ENCODE measurements at regions not wholly inside any gene's neighbourhood (a gene's known extent, or its start where the extent isn't known, plus 50 kb on each side); places are given as distances from the start of the nearest gene placed in this dataset.

DNA sequence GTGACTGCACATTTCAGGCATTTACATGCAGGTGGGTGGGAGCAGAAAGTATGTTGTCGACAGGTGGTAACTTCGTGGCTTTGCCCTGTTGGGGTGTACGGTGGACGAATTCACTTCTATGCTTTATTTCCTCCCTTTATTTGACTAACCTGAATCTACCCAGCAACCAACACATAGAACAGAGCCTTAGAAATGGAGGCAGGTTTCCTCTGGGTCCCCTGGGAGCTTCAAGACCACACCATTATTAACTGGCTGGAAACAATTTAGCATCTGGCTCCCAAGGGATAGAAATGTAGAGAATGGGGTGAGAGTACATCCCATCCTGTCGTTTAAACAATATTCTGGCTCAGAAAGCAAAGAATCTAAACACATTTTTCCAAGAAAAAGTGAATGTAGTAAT, 244.4 kb downstream of the DLEU7 start:
- TF ChIP-seq, protein P1, sequence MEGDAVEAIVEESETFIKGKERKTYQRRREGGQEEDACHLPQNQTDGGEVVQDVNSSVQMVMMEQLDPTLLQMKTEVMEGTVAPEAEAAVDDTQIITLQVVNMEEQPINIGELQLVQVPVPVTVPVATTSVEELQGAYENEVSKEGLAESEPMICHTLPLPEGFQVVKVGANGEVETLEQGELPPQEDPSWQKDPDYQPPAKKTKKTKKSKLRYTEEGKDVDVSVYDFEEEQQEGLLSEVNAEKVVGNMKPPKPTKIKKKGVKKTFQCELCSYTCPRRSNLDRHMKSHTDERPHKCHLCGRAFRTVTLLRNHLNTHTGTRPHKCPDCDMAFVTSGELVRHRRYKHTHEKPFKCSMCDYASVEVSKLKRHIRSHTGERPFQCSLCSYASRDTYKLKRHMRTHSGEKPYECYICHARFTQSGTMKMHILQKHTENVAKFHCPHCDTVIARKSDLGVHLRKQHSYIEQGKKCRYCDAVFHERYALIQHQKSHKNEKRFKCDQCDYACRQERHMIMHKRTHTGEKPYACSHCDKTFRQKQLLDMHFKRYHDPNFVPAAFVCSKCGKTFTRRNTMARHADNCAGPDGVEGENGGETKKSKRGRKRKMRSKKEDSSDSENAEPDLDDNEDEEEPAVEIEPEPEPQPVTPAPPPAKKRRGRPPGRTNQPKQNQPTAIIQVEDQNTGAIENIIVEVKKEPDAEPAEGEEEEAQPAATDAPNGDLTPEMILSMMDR (tag by site-specific recombination; IDR thresholded peaks at IDR 0.05) = no peak
- no peak for TF ChIP-seq ZNF658 (tag by site-specific recombination; IDR thresholded peaks at IDR 0.05)
- TF ChIP-seq ZNF26 (tag by site-specific recombination; IDR thresholded peaks at IDR 0.05) = no peak
- TF ChIP-seq PRDM1 (tag by site-specific recombination; IDR thresholded peaks at IDR 0.05) = no peak
- TF ChIP-seq EGR2 (tag by site-specific recombination; IDR thresholded peaks at IDR 0.05; ENCODE audit: low read depth) = no peak
- no peak for TF ChIP-seq ZBTB21 (tag by site-specific recombination; IDR thresholded peaks at IDR 0.05)
- no peak for TF ChIP-seq ZNF10 (tag by site-specific recombination; IDR thresholded peaks at IDR 0.05)
- TF ChIP-seq ZNF707 (tag by site-specific recombination; IDR thresholded peaks at IDR 0.05) = no peak
- TF ChIP-seq TCF7L2 (IDR thresholded peaks at IDR 0.05; ENCODE audit: borderline replicate concordance, low read depth, low read length) = no peak
- no peak for TF ChIP-seq ZNF747 (tag by site-specific recombination; IDR thresholded peaks at IDR 0.05)
- TF ChIP-seq, protein P2, sequence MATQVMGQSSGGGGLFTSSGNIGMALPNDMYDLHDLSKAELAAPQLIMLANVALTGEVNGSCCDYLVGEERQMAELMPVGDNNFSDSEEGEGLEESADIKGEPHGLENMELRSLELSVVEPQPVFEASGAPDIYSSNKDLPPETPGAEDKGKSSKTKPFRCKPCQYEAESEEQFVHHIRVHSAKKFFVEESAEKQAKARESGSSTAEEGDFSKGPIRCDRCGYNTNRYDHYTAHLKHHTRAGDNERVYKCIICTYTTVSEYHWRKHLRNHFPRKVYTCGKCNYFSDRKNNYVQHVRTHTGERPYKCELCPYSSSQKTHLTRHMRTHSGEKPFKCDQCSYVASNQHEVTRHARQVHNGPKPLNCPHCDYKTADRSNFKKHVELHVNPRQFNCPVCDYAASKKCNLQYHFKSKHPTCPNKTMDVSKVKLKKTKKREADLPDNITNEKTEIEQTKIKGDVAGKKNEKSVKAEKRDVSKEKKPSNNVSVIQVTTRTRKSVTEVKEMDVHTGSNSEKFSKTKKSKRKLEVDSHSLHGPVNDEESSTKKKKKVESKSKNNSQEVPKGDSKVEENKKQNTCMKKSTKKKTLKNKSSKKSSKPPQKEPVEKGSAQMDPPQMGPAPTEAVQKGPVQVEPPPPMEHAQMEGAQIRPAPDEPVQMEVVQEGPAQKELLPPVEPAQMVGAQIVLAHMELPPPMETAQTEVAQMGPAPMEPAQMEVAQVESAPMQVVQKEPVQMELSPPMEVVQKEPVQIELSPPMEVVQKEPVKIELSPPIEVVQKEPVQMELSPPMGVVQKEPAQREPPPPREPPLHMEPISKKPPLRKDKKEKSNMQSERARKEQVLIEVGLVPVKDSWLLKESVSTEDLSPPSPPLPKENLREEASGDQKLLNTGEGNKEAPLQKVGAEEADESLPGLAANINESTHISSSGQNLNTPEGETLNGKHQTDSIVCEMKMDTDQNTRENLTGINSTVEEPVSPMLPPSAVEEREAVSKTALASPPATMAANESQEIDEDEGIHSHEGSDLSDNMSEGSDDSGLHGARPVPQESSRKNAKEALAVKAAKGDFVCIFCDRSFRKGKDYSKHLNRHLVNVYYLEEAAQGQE (tag by site-specific recombination; IDR thresholded peaks at IDR 0.05) = no peak

All from HEK293 (cell line).